ENCODE measurements at regions not wholly inside any gene's neighbourhood (a gene's known extent, or its start where the extent isn't known, plus 50 kb on each side); places are given as distances from the start of the nearest gene placed in this dataset.

GRCh38 chr18:7457262-7457661 is 109.9 kb upstream of the PTPRM start:
- Histone ChIP-seq H3K79me2 (ENCODE audit: control insufficient read depth, insufficient read depth, low read length) (no peaks in the 10 kb centered on the region), H3K9me3 (replicated peaks; ENCODE audit: control insufficient read depth, insufficient read depth, low read length) (no peaks in the 10 kb centered on the region), H3K27ac (ENCODE audit: insufficient read depth, low read depth, low read length) (no peak overlapping the region), H3K27me3 (ENCODE audit: control insufficient read depth in 2 of 2, insufficient read depth in 2 of 2, low read length in 2 of 2) (peaks cover 0 to 6% of the 10 kb centered on the region in 2 experiments), H3K9ac (replicated peaks; ENCODE audit: extremely low read depth, insufficient read depth, low read length) (no peak overlapping the region), H3K36me3 (ENCODE audit: control insufficient read depth in 2 of 2, extremely low read depth in 1 of 2, insufficient read depth in 2 of 2, low read length in 2 of 2) (no peaks in the 10 kb centered on the region), H2AFZ (ENCODE audit: low read depth, low read length) (no peak overlapping the region), H3K4me3 (replicated peaks in 1 of 3; ENCODE audit: insufficient read depth in 1 of 3, low read depth in 1 of 3, low read length in 3 of 3) (no peak overlapping the region), H4K20me1 (replicated peaks; ENCODE audit: control insufficient read depth, extremely low read depth, insufficient read depth, low read length) (no peaks in the 10 kb centered on the region), H3K4me1 (ENCODE audit: control insufficient read depth, extremely low read depth, insufficient read depth, low read length) (no peaks in the 10 kb centered on the region), H3K4me2 (ENCODE audit: insufficient read depth, low read length) (no peak overlapping the region), H3K9me1 (replicated peaks; ENCODE audit: control insufficient read depth, extremely low read depth, insufficient read depth, low read length) (no peaks in the 10 kb centered on the region)
- intact Hi-C loops (cut with micrococcal nuclease) = no loop called here
- TF ChIP-seq CTCF (IDR thresholded peaks at IDR 0.05; ENCODE audit: extremely low read depth in 1 of 2, insufficient read depth in 1 of 2, low read depth in 1 of 2, low read length in 2 of 2) (no peak), GATA2 (IDR thresholded peaks at IDR 0.05; ENCODE audit: insufficient read depth, insufficient read length, low read depth, low read length) (no peak), FOS (IDR thresholded peaks at IDR 0.05; ENCODE audit: borderline replicate concordance, insufficient read depth, low read length) (no peak), POLR2A (IDR thresholded peaks at IDR 0.05; ENCODE audit: low read depth, low read length) (no peak), MYC (IDR thresholded peaks at IDR 0.05; ENCODE audit: low read depth, low read length) (no peak), EZH2 (IDR thresholded peaks at IDR 0.05; ENCODE audit: borderline replicate concordance, low read depth, low read length, severe bottlenecking) (no peak), JUN (IDR thresholded peaks at IDR 0.05; ENCODE audit: borderline replicate concordance, insufficient read depth, insufficient read length, low read depth) (no peak), POLR2AphosphoS5 (IDR thresholded peaks at IDR 0.05; ENCODE audit: insufficient read depth, low read depth, low read length) (no peak)
- TF ChIP-seq, protein P1, sequence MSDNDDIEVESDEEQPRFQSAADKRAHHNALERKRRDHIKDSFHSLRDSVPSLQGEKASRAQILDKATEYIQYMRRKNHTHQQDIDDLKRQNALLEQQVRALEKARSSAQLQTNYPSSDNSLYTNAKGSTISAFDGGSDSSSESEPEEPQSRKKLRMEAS (IDR thresholded peaks at IDR 0.05; ENCODE audit: insufficient read depth, insufficient read length) = no peak
- ChIA-PET CTCF (no interaction called here), POLR2A (no interaction called here)
- DNase-seq (ENCODE audit: low read depth, low spot score) = no peak
- no TSS peak for BruUV-seq (replicated peaks)
- FAIRE-seq = no peak
- dilution Hi-C loops (cut with MboI; ENCODE audit: extremely low pct_ligation_motif_present, low sequenced_read_pairs) = no loop called here

Measured in endothelial cell of umbilical vein (primary cell).